ENCODE measurements at regions not wholly inside any gene's neighbourhood (a gene's known extent, or its start where the extent isn't known, plus 50 kb on each side); places are given as distances from the start of the nearest gene placed in this dataset.
"Not testable (repeated sequence)": the region's sequence is repeated elsewhere in the genome, so short reads cannot be mapped to it uniquely, and the experiment has no call there.

DNA sequence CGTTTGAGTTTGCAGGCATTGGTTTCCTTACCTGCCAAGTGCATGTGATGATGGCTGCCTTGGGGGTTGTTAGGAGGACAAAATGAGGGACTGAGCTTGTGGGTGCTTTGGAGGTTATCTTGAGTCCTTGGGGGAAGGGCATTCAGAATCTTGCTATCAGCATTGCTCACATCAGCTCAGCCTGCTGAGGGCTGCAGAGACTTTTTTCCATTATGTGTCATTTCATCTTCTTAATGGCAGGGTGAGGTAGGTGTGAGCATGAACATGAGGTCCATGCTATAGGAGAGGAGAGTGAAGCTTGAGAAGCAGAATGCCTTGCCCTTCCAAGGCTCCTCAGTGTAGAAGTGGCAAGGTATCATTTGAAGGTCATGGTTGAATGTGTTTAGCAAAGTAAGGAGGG is 112.3 kb downstream of the MIAT start:
- DNase-seq (ENCODE audit: low spot score): no peak

DNA sequence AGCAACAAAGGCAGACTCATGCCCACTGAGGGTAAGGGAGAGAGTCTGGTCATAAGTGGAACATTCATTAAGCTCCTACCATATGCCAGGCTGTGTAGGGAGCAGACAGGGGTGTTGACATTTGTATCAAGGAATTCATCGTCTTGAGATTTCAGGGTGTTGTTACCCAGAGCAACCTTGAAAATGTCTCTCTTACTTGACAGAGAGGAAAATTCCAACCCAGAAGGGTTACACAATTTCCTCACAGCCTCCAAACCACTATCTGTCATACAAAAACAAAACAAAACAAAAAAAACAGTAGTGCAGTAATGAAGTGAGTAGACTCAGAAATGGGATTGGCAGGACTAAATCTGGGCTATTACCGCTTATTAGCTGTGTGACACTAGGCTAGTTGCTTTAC is 113.2 kb downstream of the MIAT start:
- DNase-seq (ENCODE audit: low spot score): no peak

DNA sequence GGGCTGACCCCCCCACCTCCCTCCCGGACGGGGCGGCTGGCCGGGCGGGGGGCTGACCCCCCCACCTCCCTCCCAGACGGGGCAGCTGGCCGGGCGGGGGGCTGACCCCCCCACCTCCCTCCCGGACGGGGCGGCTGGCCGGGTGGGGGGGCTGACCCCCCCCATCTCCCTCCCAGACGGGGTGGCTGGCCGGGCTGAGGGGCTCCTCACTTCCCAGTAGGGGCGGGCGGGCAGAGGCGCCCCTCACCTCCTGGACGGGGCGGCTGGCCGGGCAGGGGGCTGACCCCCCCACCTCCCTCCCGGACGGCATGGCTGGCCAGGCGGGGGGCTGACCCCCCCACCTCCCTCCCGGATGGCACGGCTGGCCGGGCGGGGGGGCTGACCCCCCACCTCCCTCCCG is 115.7 kb downstream of the MIAT start:
- not testable (repeated sequence) for DNase-seq (ENCODE audit: low spot score)

DNA sequence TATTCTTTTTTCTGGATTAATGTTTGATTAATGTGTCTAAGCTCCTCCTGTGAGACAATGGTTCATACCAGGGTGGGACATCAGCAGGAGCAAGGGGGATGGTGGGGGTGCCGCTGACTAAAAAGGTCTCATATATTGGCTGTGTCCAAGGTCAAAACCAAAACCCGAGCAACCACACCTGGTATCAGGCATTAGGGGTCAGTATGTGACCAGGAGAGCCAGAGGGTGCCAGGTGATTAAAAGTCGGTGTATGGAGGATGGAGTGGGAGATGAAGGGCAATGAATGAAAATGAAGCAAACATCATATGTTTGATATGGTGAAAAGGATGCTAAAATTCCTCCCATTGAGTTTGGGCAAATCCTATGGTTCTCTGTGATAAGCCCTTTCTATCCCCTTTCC is 118.0 kb downstream of the MIAT start:
- no peak for DNase-seq (ENCODE audit: low spot score)

DNA sequence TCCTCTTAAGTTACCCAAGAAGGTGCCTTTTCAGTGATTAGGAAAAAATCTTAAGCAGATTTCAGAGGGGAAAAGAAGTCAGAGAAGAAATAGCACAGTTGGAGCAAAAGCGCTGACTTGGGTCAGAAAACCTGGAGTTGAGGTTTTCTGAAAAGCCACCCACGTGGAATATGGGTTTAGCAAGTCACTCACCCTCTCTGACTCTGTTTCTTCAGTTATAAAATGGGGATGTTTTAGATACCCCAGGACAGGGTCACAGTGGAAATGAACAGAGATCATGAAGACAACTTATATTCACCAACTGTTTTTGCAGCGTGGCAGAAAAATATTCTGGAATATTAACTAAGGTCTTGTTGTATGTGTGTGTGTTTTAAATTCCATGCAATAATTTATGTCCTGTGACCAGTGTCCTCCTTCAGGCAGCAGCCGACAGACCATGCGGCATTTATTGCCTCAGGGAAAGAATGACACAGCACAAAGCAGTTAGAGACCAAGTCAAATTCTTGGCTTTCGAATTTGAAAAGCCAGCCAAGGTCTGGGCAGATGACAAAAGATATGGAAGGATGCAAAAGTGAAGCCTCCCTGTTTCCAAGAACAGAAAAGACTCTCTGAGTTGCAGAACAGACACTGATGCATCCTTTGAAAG is 119.9 kb downstream of the MIAT start:
- DNase-seq (ENCODE audit: low spot score): no peak

DNA sequence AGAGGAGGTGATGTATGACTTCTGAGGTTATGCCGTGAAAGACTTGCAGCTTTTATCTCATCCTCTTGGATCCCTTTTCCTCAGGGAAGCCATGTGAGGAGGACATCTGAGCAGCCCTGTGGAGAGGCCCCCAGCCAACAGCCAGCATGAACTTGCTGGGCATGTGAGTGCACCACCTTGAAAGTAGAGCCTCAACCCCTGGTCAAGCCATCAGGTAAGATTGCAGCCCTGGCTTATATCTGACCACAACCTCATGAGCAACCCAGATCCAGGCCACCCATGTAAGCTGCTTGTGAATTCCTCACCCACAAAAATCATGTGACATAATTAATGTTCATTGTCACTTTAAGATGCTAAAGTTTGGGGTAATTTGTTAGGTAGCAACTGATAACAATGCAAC is 121.0 kb downstream of the MIAT start:
- no peak for DNase-seq (ENCODE audit: low spot score)

DNA sequence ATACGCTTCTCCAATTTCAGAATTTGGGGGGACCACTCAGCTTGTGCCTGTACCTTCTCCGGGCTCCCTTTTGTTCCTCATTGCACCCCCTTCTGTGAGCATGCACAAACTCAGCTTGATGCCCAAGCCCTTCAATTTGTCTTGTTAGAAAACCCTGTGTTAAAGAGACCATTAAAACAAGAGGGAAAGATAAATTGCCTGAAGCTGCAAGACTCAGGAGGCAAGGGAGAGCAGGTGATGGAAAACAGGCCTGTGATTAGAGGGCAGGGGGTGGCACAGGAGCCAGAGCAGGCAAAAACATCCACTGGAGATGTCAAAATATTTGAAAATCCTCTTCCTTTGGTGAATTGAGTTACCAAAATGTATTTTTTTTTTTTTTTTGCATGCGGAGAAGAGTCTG is 121.7 kb downstream of the MIAT start:
- DNase-seq (ENCODE audit: low spot score): no peak

DNA sequence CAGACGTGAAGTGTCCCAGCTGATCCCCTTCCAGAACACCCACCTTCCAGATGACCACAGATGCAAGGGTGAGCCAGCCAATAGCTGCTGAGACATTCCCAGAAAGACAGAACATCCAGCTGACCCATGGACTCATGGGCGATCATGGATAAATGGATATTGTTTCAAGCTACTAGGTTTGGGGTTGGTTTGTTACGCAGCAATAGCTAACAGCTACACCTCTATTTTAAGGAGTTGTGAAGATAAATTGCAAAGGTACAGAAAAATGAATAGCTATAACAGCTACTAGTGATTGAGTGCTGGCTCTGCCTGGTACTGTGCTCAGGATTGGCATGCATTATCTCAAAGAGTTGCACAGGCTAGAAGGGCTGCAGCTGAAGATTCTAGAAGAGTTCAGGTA is 122.5 kb downstream of the MIAT start:
- DNase-seq (ENCODE audit: low spot score): no peak

DNA sequence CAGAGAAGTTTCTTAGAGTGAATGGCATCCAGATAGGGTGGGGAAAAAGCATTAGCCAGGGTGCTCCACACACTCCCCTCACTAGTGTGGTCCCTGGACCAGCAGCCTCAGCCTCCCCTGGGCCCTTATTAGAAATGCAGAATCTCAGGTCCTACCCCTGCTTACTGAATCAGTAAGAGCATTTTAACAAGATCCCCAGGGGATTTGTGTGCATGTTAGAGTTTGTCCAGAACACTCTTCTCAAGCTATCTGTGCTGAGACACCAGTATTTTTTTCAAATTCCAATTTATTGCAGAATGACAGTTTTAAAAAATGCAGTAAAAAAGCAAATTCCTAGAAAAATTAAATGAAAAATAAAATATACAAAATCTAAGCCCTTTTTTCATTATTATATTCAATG is 123.1 kb downstream of the MIAT start:
- DNase-seq (ENCODE audit: low spot score): no peak

DNA sequence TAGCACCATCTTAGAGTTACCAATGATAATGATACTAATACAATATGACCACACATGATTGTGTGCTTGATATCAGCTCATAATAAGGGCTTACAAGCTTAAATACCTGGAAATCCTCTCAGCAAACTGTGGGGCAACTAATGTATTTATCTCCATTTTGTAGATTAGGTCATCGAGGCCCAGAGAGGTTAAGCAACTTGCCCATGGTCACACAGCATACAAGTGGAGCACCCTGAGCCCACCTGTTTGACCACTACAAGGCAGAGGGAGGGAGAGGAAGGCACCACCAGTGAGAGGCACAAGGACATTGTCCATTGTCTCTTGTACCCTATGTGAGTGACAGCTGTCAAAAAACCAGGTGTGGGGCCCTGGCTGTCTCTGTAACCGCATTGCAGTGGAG is 123.7 kb downstream of the MIAT start:
- no peak for DNase-seq (ENCODE audit: low spot score)

DNA sequence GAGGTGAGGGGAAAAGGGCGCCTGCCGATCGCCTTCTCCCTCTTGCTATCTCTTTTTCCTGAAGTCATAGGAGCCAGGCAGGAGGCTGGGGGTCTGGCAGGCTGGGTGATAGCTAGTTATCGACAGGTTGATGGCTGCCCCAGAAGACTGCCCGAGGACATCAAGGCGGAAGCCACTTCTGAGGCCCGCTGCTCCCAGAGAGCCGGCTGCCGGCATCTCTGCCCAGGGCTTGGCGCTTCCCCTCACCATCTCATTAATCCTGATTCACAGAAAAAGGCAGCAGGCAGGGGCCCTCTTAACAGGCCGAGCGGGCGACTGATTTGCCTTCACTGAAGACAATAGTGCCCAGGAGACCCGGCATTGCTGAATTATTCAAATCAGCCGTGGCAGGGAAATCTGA is 124.2 kb downstream of the MIAT start:
- no peak for DNase-seq (ENCODE audit: low spot score)

DNA sequence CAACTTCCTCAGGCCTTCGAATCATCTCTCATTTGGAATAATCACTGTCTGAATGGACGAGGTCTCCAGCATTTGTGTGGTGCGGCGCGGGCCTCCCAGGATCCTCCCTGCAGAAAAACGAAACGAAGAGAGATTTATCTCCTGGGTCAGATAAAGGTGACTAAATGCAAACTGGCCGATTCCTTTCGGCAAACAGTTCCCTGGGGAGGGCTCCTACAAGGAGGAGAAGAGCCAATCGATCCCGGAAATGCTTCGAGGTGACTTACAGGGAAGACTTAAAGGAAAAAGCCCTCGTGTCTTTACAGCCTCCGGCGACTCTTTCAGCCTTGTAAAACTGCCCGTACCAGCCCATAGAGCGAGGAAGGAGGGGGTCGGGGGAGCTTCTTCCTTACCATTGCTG is 126.5 kb downstream of the MIAT start:
- DNase-seq (ENCODE audit: low spot score): no peak

DNA sequence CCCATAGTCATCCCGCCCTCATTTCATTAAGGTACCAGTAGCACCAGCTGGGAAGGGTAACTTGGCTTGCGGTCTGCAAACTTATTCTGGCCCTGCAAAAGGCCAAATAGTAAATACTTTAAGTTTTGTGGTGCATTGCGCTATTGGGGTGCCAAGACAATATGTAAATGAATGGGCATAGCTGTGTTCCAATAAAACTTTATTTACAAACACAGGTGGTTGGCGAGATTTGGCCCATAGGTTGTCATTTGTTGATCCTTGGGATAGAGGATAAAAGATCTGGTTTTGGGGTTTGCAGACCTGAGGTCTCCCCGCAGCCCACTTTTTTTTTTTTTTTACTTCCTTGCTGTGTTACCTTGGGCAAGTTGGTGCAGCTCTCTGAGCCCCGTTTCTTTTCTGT is 127.4 kb downstream of the MIAT start:
- DNase-seq (ENCODE audit: low spot score): no peak

DNA sequence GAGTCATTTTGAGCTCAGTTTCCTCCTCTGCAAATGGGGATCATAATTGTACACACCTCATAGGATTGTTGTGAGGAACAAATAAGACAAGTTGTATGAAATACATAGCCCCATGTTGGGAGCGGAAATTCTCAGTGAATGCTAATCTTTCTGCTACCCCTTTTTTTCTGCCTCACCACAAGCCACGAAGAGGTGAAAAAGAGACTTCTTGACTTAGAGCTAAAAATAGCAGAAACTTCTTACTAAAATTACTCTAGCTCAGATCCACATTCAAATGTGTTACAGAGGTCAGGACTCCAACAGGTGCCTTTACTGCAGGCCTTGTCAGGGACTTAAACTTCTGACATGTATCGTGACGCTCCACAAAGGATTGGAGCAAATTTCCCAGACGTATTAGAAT is 128.5 kb downstream of the MIAT start:
- no peak for DNase-seq (ENCODE audit: low spot score)

DNA sequence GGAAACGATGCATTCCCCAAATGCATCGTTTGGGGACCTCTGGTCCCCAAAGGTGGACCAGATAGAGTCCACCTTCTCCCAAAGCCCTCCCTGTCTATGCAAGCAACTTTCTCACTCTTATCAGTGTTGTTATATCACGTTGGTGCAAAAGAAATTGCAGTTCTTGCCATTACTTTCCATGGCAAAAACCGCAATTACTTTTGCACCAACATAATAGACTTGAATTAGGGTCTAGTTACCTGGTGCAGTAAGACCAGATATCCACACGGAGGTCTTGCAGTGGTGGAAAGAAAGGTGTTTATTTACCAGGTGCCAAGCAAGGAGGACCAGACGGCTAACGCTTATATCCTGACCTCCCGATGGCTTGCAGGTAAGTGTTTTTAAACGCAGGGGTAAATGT is 129.0 kb downstream of the MIAT start:
- no peak for DNase-seq (ENCODE audit: low spot score)

DNA sequence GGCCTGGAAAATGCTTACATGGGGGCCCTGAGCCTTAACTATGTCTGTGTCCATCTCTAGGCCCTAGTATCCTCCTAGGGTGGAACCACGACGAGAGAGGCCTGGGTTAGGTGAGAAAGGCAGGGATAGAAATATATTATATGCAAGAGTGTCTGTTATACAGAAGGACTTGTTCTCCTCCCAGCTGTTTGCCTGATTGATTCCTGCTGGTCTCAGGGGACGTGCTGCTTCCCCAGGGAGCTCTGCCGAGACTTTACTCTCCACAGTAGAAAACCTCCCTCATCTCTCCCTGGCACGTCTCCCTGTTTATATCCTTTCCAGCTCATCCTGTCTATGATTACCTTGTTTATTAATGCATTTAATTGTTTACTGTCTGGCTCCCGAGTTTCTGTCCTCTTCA is 132.6 kb downstream of the MIAT start:
- no peak for DNase-seq (ENCODE audit: low spot score)

DNA sequence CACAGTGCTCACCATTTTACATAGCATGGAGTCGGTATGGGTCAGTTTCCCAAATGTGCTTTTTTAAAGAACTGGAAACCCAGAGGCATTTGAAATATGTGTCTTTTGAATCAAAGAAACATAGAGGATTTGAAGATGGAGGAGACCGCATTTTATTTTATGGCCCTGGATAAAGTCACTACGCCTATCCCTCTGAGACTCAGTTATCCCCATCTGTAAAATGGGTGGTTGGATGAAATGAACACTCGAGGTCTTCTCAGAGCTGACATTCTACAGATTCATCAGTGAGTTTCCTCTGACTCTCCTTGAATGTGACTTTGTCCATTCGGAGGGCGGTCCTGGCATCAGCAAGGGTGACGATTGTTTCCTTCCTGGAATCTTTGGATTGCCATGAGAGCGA is 135.1 kb downstream of the MIAT start:
- DNase-seq (ENCODE audit: low spot score): no peak

DNA sequence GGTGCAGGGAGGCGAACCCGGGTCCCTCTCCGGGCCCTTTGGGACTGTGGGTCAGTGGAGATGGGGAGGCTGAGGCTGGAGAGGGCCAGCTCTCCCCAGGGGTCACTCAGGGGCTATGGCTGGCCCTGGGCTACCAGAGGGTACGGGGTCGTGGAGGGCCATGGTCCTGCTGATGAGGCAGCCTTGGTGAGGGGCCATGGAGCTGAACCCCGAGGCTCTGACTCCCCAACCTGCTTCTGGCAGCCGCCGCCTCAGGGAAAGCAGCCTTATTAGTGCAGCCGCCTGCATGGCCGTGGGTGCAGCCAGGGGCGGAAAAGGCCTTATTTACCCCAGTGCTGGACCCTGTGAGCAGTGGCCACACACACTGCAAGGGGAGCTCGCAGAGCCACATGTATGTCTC is 139.4 kb downstream of the MIAT start:
- no peak for DNase-seq (ENCODE audit: low spot score)

DNA sequence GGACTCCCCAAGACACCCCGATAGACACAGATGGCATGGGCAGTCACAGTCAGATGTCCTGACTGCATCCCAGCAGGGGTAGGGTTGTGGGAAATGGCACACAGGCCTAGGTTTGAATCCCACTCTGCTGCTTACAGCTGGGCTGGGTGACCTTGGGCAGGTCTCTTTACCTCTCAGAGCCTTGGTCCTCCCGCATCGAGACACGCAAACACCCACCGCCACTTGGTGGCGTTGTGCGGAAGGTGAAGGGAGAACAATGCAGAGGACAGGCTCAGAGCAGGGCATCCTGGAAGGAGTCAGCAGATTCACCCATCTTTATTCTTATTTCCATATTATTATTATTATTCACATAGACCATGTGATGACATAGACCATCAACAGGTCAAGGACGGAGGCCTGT is 140.5 kb downstream of the MIAT start:
- peak; percentile 30 for DNase-seq (ENCODE audit: low spot score)

DNA sequence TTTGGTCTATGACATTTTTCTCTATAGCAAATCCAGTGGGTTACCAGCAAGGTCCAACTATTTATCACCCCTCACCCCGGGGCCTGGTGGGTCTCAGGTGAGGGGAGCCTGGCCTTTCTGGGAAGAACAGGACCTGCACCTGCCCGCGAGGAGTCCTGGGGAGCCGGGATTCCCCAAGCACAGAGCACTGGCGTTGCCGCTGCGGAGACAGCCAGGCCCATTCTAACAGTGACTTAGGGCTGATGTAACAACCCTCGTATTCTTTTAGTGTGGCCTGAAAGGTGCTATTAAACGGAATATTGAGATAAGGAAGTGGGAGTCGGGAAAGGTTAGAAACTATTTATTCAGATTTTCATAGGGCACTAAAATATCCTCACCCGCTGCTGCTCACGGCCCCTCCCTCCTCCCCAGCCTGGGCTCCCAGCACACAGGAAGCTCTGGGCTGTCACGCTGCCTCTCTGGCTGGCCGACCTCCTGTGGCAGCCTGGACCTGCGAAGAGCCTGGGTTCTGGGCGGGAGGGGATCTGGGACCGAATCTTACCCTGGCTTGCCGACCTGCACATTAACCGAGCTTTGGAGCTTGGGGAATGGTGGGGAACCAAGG is 141.2 kb downstream of the MIAT start:
- DNase-seq (ENCODE audit: low spot score): no peak

DNA sequence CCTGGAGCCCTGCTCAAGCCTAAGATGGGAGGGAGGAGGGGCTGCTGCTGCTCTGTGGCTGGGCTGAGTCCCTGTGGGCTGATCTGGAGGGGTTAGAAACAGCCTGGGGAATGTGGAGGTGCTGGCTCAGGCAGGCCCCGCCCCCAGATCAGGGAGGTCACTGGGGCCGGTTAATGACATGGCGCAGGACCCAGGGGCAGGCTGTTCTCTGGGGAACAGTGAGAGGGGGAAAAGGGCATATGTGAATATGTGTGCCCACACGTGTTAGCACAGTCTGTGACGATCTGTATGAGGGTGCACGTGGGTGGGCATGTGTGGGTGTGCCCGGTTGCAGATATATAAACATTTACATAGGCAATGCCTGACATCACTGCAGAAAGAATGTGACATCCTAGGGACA is 143.5 kb downstream of the MIAT start:
- no peak for DNase-seq (ENCODE audit: low spot score)

DNA sequence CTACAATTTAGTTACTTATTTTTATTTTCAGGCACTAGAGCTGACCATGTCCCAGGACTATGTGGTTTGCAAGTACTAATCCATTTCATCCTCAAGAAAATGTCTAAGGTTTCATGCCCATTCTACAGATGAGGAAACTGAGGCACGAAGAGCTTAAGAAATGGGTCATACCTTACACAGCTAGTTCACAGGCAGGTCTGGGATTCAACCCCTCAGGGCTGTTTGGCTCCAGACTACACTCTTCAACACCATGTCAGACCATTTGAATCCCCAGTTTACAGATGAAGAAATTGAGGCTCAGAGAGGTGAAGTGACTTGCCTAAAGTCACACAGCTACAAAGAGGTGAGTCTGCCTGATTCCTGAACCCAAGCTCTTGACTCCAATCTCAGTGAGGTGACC is 144.1 kb downstream of the MIAT start:
- no peak for DNase-seq (ENCODE audit: low spot score)

DNA sequence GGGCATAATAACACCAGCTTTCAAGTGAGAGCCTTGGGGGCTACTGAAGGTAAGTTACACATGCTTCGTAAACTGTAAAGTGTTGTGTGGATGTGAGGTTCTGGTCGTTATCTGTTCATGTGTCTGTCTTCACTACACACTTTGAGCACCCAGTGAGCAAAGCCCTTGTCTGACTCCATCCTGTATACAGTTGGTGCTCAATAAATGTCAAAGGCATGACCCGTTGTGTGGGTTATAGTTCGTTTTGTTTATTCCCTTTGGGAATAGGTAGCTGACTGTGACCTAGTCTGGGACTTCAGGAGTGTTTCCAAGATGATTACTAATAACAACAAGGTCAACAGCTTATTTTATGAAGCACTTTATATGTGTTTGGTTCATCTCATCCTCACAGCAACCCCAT is 146.9 kb downstream of the MIAT start:
- DNase-seq (ENCODE audit: low spot score): no peak

DNA sequence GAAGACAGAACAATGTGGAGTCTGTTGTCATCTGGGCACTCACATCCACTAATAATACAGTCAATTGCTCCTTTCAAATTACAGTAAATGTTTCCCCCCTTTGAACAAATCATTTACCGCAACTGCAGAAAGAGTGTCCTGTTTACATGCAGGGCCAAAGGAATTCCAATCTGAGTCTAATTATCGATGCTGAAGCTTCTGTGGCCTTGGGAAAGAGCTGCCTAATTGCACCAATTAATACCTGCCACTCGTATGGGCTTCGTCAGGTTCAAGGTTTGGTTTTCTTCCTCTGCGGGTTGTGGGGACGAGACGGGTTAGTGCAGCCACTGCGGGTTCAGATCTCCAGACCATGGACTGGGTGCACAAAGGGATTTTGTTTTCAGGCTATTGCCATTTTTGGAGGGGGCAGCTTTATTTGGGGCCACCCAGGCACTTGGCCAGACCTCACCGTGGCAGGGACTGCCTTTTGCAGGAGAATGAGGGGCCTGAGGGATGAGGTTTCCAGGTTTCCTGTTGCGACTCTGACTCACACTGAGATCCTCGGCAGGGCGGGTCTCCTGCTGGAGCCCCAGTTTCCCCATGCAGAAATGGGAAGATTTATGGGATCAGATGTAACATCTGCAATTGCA is 147.6 kb downstream of the MIAT start:
- no peak for DNase-seq (ENCODE audit: low spot score)
